CD1c-positive myeloid dendritic cell (primary cell): ENCODE measurements at regions not wholly inside any gene's neighbourhood (a gene's known extent, or its start where the extent isn't known, plus 50 kb on each side); places are given as distances from the start of the nearest gene placed in this dataset.

ENCODE experiments used
- DNase-seq: peaks from one replicate; pipeline ENCODE4 v3.0.0-alpha.2; 2016; ENCODE audit errors: extremely low spot score

GRCh38 chr20:40393197-40394079 is 295.6 kb downstream of the MAFB start:
- no peak for DNase-seq

- no peak for DNase-seq
Measured at GRCh38 chr20:40390654-40391053, 298.4 kb downstream of the MAFB start.

- DNase-seq: no peak
Measured at GRCh38 chr20:40370800-40371199, 318.2 kb downstream of the MAFB start.

- no peak for DNase-seq
Measured at GRCh38 chr20:40368876-40369275, 320.2 kb downstream of the MAFB start.

- no peak for DNase-seq
Measured at GRCh38 chr20:40361916-40362315, 327.1 kb downstream of the MAFB start.

- peak; percentile 52 for DNase-seq
Measured at GRCh38 chr20:40359131-40359912, 329.7 kb downstream of the MAFB start.

GRCh38 chr20:40354880-40355279 is 334.2 kb downstream of the MAFB start:
- no peak for DNase-seq

- DNase-seq: no peak
Measured at GRCh38 chr20:40343390-40343789, 345.6 kb downstream of the MAFB start.

GRCh38 chr20:40341561-40341960 is 347.5 kb downstream of the MAFB start:
- peak; percentile 43 for DNase-seq

GRCh38 chr20:40339661-40340449 is 349.2 kb downstream of the MAFB start:
- DNase-seq: peak; percentile 94

GRCh38 chr20:40336533-40336932 is 352.5 kb downstream of the MAFB start:
- no peak for DNase-seq

- DNase-seq: no peak
Measured at GRCh38 chr20:40335901-40336351, 353.1 kb downstream of the MAFB start.

GRCh38 chr20:40335437-40335836 is 353.6 kb downstream of the MAFB start:
- no peak for DNase-seq

- no peak for DNase-seq
Measured at GRCh38 chr20:40333591-40333990, 355.4 kb downstream of the MAFB start.

GRCh38 chr20:40331807-40332560 is 357.1 kb downstream of the MAFB start:
- DNase-seq: no peak

- no peak for DNase-seq
Measured at GRCh38 chr20:40331249-40331648, 357.8 kb downstream of the MAFB start.

GRCh38 chr20:40329321-40329720 is 359.7 kb downstream of the MAFB start:
- no peak for DNase-seq

GRCh38 chr20:40326784-40327183 is 362.3 kb downstream of the MAFB start:
- peak; percentile 83 for DNase-seq

GRCh38 chr20:40325006-40325568 is 363.9 kb downstream of the MAFB start:
- peak; percentile 45 for DNase-seq

GRCh38 chr20:40323361-40323794 is 365.7 kb downstream of the MAFB start:
- DNase-seq: peak; percentile 77

- peak; percentile 13 for DNase-seq
Measured at GRCh38 chr20:40322941-40323340, 366.1 kb downstream of the MAFB start.
